ENCODE measurements at regions not wholly inside any gene's neighbourhood (a gene's known extent, or its start where the extent isn't known, plus 50 kb on each side); places are given as distances from the start of the nearest gene placed in this dataset.

DNA sequence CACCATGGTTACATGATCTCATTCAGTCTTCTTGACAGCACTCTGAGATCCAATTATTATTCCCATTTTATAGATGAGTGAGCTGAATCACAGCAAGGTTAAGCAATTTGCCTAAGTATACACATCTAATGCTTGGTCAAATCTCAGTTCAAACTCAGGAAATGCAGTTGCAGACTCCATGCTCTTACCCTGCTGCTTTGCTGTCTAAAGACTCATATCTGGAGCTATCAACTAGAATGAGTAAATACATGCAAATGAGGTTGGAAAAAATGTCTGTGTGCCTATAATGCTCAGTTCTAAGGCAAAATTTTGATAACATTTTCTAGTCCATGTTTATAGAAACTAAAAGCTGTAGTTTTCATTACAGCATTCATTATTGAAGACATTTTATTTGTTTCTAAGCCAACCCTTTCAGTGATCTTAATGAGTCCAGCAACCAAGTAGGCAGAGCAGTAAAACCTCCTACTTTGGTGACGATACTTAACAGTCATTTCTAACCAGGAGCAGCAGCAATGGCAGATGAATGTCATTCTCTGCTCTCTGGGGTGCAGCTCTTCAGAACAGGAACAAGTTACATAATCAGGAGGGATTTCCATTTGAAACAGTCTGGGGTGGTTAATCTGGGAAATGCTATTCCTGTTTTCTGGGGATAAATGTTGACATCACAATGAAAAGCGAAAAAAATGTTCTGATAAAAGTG is 396.8 kb upstream of the UBE2E3 start:
- TF ChIP-seq, protein P1, sequence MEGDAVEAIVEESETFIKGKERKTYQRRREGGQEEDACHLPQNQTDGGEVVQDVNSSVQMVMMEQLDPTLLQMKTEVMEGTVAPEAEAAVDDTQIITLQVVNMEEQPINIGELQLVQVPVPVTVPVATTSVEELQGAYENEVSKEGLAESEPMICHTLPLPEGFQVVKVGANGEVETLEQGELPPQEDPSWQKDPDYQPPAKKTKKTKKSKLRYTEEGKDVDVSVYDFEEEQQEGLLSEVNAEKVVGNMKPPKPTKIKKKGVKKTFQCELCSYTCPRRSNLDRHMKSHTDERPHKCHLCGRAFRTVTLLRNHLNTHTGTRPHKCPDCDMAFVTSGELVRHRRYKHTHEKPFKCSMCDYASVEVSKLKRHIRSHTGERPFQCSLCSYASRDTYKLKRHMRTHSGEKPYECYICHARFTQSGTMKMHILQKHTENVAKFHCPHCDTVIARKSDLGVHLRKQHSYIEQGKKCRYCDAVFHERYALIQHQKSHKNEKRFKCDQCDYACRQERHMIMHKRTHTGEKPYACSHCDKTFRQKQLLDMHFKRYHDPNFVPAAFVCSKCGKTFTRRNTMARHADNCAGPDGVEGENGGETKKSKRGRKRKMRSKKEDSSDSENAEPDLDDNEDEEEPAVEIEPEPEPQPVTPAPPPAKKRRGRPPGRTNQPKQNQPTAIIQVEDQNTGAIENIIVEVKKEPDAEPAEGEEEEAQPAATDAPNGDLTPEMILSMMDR (IDR thresholded peaks at IDR 0.05), result no peak
- no peak for TF ChIP-seq ZFX (IDR thresholded peaks at IDR 0.05; ENCODE audit: borderline replicate concordance)

Measured in 22Rv1 (cell line).